Kidney epithelial cell (primary cell): ENCODE measurements at regions not wholly inside any gene's neighbourhood (a gene's known extent, or its start where the extent isn't known, plus 50 kb on each side); places are given as distances from the start of the nearest gene placed in this dataset.

Source experiments
- DNase-seq: peaks from one replicate; pipeline ENCODE4 v3.0.0-alpha.2; 2010; ENCODE audit warnings: low read depth
- H3K27me3 ChIP-seq: 2 replicates; pipeline ENCODE4 v1.6.0; 2011; ENCODE audit warnings: low read length; ENCODE audit not compliant: control insufficient read depth, insufficient read depth
- H3K36me3 ChIP-seq: 2 replicates; pipeline ENCODE4 v1.5.1; 2011; ENCODE audit warnings: low read length; ENCODE audit not compliant: control insufficient read depth, insufficient read depth
- H3K4me3 ChIP-seq: 2 replicates; pipeline ENCODE4 v1.5.1; 2011; ENCODE audit warnings: low read depth, mild to moderate bottlenecking, control low read depth, low read length
- CTCF ChIP-seq: IDR thresholded peaks from 2 replicates; pipeline ENCODE4 v1.5.1; 2011; ENCODE audit warnings: mild to moderate bottlenecking, moderate library complexity, low read length, control low read depth, inconsistent platforms; ENCODE audit not compliant: insufficient read depth, poor library complexity, severe bottlenecking

DNA sequence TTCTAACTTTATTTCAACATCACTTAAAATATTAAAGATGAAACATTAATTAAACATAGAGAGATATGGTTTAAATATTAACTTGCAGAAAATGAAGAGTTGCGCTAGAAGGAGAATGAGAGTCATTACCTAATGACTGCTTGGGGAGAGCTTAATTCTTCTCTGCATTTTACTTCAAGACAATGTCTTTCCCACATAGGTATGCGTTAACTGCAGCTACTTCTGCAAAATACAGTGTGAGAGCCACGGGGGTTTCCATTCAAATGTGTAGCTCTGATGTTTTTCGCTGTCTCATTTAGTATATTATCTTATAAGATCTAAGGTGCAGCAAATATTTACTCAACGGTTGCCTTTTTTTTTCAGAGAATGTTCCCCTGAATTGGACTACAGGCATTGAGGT, 126.7 kb downstream of the TMX3 start:
- DNase-seq = no peak
- Histone ChIP-seq H3K27me3 (no peaks in the 10 kb centered on the region), H3K4me3 (no peak overlapping the region), H3K36me3 (no peaks in the 10 kb centered on the region)
- TF ChIP-seq CTCF = no peak

GRCh38 chr18:68583685-68584084, 131.2 kb downstream of the TMX3 start:
- H3K36me3 ChIP-seq = no peaks in the 10 kb centered on the region
- no peak overlapping the region for H3K4me3 ChIP-seq
- DNase-seq = no peak
- no peak for TF ChIP-seq CTCF
- no peaks in the 10 kb centered on the region for H3K27me3 ChIP-seq

GRCh38 chr18:68574311-68574710, 140.6 kb downstream of the TMX3 start:
- TF ChIP-seq CTCF = no peak
- DNase-seq = no peak
- H3K36me3 ChIP-seq = no peaks in the 10 kb centered on the region
- no peak overlapping the region for H3K4me3 ChIP-seq
- H3K27me3 ChIP-seq = no peaks in the 10 kb centered on the region

- Histone ChIP-seq H3K36me3 (no peaks in the 10 kb centered on the region), H3K27me3 (no peaks in the 10 kb centered on the region), H3K4me3 (no peak overlapping the region)
- DNase-seq = no peak
- no peak for TF ChIP-seq CTCF
Observed at GRCh38 chr18:68569936-68570335, 145.0 kb downstream of the TMX3 start.

DNA sequence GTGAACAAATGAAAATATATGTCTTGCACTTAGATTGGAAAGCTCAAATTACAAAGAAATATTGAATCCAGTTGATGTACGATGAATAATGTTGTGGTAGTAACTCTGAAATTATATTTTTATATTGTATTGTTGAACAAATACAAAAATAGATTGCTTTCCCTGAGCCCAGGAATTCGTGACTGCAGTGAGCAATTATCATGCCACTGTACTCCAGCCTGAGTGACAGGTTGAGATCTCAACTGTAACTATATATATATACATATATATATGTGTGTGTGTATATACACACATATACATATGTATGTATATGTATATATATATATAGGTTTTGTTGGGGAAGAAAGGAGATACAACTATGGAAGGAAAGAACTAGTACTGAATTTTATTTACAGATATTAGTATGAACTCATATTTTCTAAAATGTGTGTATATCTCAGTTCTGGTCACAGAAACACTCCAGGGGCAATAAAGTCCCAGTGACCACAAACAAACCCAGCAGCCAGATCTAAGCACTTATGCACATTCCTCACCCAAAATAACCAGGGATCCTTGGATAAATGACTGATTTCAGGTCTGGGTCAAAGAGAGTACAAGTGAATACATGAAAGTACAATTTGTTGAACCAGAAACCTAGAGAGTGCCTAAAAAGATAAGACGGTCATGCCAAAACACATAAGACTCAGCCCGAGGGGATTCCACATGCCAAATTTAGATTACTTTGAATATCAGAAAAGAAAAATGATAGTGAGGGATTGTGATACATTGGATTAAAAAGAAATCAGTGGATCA, 146.3 kb downstream of the TMX3 start:
- no peak for DNase-seq
- H3K4me3 ChIP-seq = no peak overlapping the region
- H3K36me3 ChIP-seq = no peaks in the 10 kb centered on the region
- no peaks in the 10 kb centered on the region for H3K27me3 ChIP-seq
- TF ChIP-seq CTCF = no peak

DNA sequence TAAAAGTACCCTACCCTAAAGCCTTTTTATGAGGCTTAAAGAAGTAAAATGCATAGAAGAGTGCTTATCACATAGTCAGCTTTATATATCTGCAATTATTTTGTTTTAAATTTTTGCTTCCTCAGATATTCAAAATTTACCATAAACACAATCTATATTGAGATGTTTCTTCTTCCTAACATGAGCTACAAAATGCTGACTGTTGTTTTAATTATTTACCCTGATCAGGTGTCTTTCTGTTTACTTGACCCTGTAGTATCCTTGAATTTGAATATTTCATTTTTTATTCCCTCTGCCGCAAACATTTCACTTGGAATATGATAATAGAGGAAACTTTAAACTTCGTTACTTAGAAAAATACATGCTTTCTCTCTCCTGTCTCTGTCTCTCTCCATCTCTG, 147.9 kb downstream of the TMX3 start:
- Histone ChIP-seq H3K4me3 (no peak overlapping the region), H3K27me3 (no peaks in the 10 kb centered on the region), H3K36me3 (no peaks in the 10 kb centered on the region)
- TF ChIP-seq CTCF = no peak
- DNase-seq = no peak
